ENCODE measurements at regions not wholly inside any gene's neighbourhood (a gene's known extent, or its start where the extent isn't known, plus 50 kb on each side); places are given as distances from the start of the nearest gene placed in this dataset.
A peak's percentile ranks its signal among the peaks of the same experiment; 100 is the strongest.

DNA sequence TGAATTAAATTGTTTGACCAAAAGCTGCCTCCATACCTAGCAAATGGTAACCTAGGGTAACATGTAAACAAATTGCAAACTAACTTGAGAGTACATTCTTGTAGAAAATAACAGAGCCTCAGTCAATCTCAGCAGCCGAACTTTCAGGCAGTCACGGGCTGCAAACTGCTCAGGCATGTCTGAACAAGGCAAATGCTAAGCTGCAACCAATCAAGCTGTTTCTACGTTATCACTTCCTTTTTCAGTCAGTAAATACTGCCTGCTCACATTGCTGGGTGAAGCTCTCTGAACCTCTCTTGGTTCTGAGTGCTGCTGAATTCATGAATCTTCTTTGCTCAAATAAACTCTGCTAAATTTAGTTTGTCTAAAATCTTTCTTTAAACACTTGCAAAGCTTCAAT, 1212.4 kb downstream of the SORCS1 start:
- 8% methylated on average over 3 of the region's 3 CpGs for WGBS
- DNase-seq (ENCODE audit: extremely low spot score) = no peak
- TF ChIP-seq EP300 (IDR thresholded peaks at IDR 0.05) (no peak), POLR2AphosphoS5 (IDR thresholded peaks at IDR 0.05) (peak; percentile 91 to 93), POLR2A (IDR thresholded peaks at IDR 0.05; ENCODE audit: low read depth) (no peak)
- TF ChIP-seq, protein P1, sequence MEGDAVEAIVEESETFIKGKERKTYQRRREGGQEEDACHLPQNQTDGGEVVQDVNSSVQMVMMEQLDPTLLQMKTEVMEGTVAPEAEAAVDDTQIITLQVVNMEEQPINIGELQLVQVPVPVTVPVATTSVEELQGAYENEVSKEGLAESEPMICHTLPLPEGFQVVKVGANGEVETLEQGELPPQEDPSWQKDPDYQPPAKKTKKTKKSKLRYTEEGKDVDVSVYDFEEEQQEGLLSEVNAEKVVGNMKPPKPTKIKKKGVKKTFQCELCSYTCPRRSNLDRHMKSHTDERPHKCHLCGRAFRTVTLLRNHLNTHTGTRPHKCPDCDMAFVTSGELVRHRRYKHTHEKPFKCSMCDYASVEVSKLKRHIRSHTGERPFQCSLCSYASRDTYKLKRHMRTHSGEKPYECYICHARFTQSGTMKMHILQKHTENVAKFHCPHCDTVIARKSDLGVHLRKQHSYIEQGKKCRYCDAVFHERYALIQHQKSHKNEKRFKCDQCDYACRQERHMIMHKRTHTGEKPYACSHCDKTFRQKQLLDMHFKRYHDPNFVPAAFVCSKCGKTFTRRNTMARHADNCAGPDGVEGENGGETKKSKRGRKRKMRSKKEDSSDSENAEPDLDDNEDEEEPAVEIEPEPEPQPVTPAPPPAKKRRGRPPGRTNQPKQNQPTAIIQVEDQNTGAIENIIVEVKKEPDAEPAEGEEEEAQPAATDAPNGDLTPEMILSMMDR (IDR thresholded peaks at IDR 0.05) = no peak
- Histone ChIP-seq H3K27me3 (no peaks in the 10 kb centered on the region), H3K9me3 (no peaks in the 10 kb centered on the region), H3K27ac (replicated peaks in 1 of 4) (peak overlapping the region; percentile 80 to 87 (median 82)), H3K4me1 (peaks cover 3 to 57% (median 27%) of the 10 kb centered on the region in 4 donors), H3K36me3 (no peaks in the 10 kb centered on the region), H3K4me3 (peak overlapping the region in 3 of 4 donors; percentile 3 to 29 (median 19))
- intact Hi-C loops (cut with DNase I) = no loop called here

DNA sequence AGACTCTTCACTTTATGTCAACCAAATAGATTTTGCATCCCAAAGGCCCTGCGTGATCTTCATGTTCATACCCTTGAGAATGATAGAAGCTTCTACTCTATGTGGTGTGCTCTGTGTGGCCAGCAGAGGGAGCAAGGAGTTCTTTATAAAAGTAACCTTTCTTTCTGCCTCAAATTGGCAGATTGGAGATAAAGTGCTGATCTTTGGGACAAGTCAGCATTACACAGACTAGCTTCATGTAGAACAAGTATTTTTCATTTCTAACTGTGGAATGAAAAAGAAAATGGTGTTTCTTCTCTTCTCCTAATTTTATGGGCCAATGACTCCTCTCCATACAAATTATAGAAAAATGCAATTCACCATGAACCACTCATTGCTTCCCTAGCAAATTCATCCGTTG, 1214.1 kb downstream of the SORCS1 start:
- intact Hi-C loops (cut with DNase I) = loop anchor here (2.0 kb wide), 1 partner anchor 226 kb away; no protein-coding TSS in a partner anchor
- Histone ChIP-seq H3K4me3 (no peak overlapping the region), H3K36me3 (no peaks in the 10 kb centered on the region), H3K27ac (replicated peaks in 1 of 4) (peak overlapping the region; percentile 80 to 87 (median 82)), H3K27me3 (no peaks in the 10 kb centered on the region), H3K4me1 (peaks cover 3 to 57% (median 27%) of the 10 kb centered on the region in 4 donors), H3K9me3 (no peaks in the 10 kb centered on the region)
- DNase-seq (ENCODE audit: extremely low spot score) = no peak
- TF ChIP-seq POLR2A (IDR thresholded peaks at IDR 0.05; ENCODE audit: low read depth) = no peak
- no peak for TF ChIP-seq EP300 (IDR thresholded peaks at IDR 0.05)
- no peak for TF ChIP-seq POLR2AphosphoS5 (IDR thresholded peaks at IDR 0.05)
- TF ChIP-seq, protein P1 (IDR thresholded peaks at IDR 0.05) = peak; percentile 82 to 86 (median 84)
- 24% methylated on average over 2 of the region's 2 CpGs for whole genome bisulfite sequencing

DNA sequence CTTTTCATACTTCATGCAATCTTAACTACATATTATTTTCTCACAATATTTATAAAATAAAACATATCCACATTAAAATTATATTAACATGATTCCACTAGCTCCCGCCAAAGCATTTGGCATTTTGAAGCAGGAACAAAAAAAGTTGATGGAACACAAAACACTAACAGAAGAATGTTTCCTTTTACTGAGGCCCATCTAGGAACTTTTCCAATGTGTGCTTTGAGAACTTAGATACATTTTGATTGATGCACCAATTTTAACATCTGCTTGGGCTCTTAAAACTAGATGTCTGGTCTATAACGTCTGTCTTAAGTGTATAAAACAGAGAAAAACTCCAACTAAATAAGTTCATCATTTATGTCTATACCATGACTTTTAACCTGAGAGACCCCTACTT, 1214.8 kb downstream of the SORCS1 start:
- intact Hi-C loops (cut with DNase I) = loop anchor here (2.0 kb wide), 1 partner anchor 227 kb away; no protein-coding TSS in a partner anchor
- Histone ChIP-seq H3K36me3 (no peaks in the 10 kb centered on the region), H3K4me1 (peaks cover 3 to 57% (median 27%) of the 10 kb centered on the region in 4 donors), H3K4me3 (no peak overlapping the region), H3K27me3 (no peaks in the 10 kb centered on the region), H3K9me3 (no peaks in the 10 kb centered on the region), H3K27ac (replicated peaks in 1 of 4) (peak overlapping the region in 3 of 4 donors; percentile 13 to 80 (median 45))
- TF ChIP-seq EP300 (IDR thresholded peaks at IDR 0.05) = no peak
- no peak for TF ChIP-seq POLR2AphosphoS5 (IDR thresholded peaks at IDR 0.05)
- TF ChIP-seq, protein P1 (IDR thresholded peaks at IDR 0.05) = no peak
- no peak for TF ChIP-seq POLR2A (IDR thresholded peaks at IDR 0.05; ENCODE audit: low read depth)
- DNase-seq (ENCODE audit: extremely low spot score) = no peak
- WGBS = 12% methylated on average over 2 of the region's 2 CpGs

DNA sequence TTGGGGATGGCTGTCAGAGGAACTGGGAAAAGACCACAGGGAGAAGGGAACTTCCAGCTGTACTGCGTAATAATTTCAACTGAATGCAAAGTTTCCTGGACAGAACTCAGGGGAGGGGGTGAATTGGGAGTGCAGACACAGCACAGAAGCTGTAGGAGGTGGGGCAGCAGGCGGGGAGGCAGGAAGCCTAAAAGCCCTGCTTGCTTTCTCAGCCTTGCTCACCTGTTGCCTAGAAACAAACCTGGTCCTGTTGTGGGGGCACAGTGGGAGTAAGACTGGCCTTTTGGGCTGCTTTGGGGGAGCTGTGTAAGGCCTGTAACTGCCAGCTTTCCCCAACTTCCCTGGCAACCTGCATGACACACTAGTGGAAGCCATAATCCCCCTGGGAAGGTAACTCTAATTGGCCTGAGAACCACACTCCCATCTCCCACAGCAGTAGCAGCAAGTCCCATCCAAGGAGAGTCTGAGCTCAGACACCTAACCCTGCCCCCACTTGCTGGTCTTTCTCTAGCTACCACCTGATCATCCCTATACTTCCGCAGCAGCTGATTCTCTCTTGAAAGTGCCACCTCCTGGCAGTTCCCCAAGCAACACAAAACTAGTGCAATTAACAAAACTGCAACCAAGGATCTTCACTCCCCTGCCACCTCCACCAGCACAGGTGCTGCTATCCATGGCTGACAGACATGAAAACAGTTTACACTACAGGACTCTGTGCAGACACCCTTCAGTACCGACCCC, 1239.3 kb downstream of the SORCS1 start:
- H3K36me3 ChIP-seq = no peaks in the 10 kb centered on the region
- TF ChIP-seq, protein P1 (IDR thresholded peaks at IDR 0.05) = no peak
- no peak for TF ChIP-seq POLR2AphosphoS5 (IDR thresholded peaks at IDR 0.05)
- no peak for TF ChIP-seq POLR2A (IDR thresholded peaks at IDR 0.05; ENCODE audit: low read depth)
- TF ChIP-seq EP300 (IDR thresholded peaks at IDR 0.05) = no peak
- no peaks in the 10 kb centered on the region for H3K9me3 ChIP-seq
- no peak overlapping the region for H3K4me3 ChIP-seq
- WGBS = 60% methylated on average over 4 of the region's 4 CpGs
- H3K27ac ChIP-seq (replicated peaks in 1 of 4) = no peak overlapping the region
- no peak for DNase-seq (ENCODE audit: extremely low spot score)
- no peaks in the 10 kb centered on the region for H3K4me1 ChIP-seq
- intact Hi-C loops (cut with DNase I) = no loop called here
- no peaks in the 10 kb centered on the region for H3K27me3 ChIP-seq

Measured in esophagus muscularis mucosa (tissue), 4 donors.